ENCODE measurements at regions not wholly inside any gene's neighbourhood (a gene's known extent, or its start where the extent isn't known, plus 50 kb on each side); places are given as distances from the start of the nearest gene placed in this dataset.

DNA sequence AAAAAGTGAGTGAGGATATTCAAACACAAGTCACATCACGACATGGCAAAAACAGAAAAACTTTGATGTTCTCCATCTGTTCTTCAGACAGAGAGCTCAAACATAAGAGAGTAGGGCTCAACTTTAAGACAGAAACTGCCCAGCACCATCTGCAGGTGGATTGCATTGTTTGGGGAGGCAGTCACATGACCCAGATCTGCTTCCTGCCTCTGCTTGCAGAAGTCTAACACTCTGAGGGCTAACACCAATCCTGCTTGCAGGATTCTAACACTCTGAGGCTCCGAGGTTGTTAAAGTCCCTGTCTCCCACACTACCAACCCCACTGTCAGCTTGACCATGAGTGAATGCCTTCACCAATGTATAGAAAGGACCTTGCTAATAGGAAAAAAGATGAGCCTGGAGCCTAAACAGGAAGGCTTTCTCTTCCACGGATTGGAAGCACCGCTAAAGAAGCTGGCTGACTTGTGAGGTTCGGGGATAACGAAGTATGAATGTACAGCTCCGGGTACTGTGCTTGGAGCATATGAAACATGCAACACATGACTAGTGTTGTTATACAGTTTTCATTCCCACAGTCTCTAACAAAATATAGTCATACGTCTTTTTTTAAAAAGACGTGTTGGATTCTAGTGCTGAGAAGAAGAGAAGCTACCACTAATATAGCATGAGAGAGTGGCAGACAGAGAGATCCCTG, 176.6 kb upstream of the CREB1 start:
- no peak for TF ChIP-seq POLR2A (IDR thresholded peaks at IDR 0.05)
- TF ChIP-seq, protein P1, sequence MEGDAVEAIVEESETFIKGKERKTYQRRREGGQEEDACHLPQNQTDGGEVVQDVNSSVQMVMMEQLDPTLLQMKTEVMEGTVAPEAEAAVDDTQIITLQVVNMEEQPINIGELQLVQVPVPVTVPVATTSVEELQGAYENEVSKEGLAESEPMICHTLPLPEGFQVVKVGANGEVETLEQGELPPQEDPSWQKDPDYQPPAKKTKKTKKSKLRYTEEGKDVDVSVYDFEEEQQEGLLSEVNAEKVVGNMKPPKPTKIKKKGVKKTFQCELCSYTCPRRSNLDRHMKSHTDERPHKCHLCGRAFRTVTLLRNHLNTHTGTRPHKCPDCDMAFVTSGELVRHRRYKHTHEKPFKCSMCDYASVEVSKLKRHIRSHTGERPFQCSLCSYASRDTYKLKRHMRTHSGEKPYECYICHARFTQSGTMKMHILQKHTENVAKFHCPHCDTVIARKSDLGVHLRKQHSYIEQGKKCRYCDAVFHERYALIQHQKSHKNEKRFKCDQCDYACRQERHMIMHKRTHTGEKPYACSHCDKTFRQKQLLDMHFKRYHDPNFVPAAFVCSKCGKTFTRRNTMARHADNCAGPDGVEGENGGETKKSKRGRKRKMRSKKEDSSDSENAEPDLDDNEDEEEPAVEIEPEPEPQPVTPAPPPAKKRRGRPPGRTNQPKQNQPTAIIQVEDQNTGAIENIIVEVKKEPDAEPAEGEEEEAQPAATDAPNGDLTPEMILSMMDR (IDR thresholded peaks at IDR 0.05) = no peak
- no peak overlapping the region for H3K27ac ChIP-seq

DNA sequence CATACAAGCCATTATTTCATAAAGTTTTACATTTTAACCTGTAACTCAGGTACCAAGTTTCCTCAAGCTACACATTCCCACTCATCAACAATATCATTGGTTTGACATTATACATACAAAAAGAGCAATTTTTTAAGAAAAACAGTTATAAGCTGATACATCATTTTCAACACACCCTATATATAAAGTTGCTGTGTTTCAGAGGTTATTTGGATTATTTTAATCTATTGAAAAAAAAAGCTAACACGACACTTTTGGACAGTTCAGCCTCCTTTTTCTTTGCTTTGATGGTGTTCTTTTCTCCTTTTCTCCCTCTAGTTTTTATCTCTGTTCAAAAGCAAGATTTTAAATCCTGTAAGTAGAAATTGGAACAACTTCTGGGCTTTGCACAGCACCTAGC, 175.9 kb upstream of the CREB1 start:
- Histone ChIP-seq H3K36me3 (replicated peaks in 1 of 2) (no peaks in the 10 kb centered on the region), H3K4me1 (replicated peaks in 1 of 2) (no peaks in the 10 kb centered on the region), H3K27me3 (no peaks in the 10 kb centered on the region), H3K9me3 (replicated peaks in 1 of 3) (no peaks in the 10 kb centered on the region), H3K27ac (no peak overlapping the region), H3K4me3 (no peak overlapping the region)
- no peak for DNase-seq
- TF ChIP-seq, protein P1 (IDR thresholded peaks at IDR 0.05) = no peak
- no peak for TF ChIP-seq POLR2A (IDR thresholded peaks at IDR 0.05)
- intact Hi-C loops (cut with DNase I) = no loop called here
- WGBS, 4 donors = 85 to 93% (median 89%) methylated on average over 1 of the region's 1 CpG

More for the DNA sequence above, 176.6 kb upstream of the CREB1 start:
- intact Hi-C loops (cut with DNase I) = no loop called here
- DNase-seq = peak in 4 of 7 donors; percentile 13 to 29 (median 27)
- no peaks in the 10 kb centered on the region for H3K36me3 ChIP-seq (replicated peaks in 1 of 2)
- H3K9me3 ChIP-seq (replicated peaks in 1 of 3) = no peaks in the 10 kb centered on the region
- 83 to 88% (median 85%) methylated on average over 9 of the region's 9 CpGs for WGBS, 4 donors
- H3K4me3 ChIP-seq = no peak overlapping the region
- no peaks in the 10 kb centered on the region for H3K4me1 ChIP-seq (replicated peaks in 1 of 2)
- H3K27me3 ChIP-seq = no peaks in the 10 kb centered on the region

DNA sequence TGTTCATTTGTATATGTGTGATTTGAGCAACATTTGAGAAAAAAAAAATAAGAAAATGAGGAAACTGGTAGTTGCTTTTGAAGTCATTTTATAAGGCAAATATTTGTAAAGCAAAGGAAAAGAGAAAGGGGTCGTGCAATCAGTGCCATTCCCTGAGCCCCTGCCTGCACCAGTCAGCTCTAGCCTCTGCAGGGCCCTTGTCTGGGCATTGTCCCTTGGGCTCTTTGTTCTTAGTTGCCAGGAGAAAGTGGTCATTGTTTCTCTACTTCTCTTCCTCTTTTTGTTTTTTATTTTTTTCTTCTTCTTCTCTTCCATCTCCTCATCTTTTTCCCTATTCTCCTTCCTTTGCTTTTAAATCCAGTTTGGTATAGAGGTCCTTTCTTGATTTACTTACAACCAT, 175.3 kb upstream of the CREB1 start:
- H3K4me1 ChIP-seq (replicated peaks in 1 of 2) = no peaks in the 10 kb centered on the region
- no peaks in the 10 kb centered on the region for H3K9me3 ChIP-seq (replicated peaks in 1 of 3)
- TF ChIP-seq POLR2A (IDR thresholded peaks at IDR 0.05) = no peak
- TF ChIP-seq, protein P1 (IDR thresholded peaks at IDR 0.05) = no peak
- H3K4me3 ChIP-seq = no peak overlapping the region
- no peaks in the 10 kb centered on the region for H3K36me3 ChIP-seq (replicated peaks in 1 of 2)
- DNase-seq = no peak
- no peaks in the 10 kb centered on the region for H3K27me3 ChIP-seq
- WGBS, 4 donors = 78 to 94% (median 90%) methylated on average over 1 of the region's 1 CpG
- intact Hi-C loops (cut with DNase I) = no loop called here
- H3K27ac ChIP-seq = no peak overlapping the region

DNA sequence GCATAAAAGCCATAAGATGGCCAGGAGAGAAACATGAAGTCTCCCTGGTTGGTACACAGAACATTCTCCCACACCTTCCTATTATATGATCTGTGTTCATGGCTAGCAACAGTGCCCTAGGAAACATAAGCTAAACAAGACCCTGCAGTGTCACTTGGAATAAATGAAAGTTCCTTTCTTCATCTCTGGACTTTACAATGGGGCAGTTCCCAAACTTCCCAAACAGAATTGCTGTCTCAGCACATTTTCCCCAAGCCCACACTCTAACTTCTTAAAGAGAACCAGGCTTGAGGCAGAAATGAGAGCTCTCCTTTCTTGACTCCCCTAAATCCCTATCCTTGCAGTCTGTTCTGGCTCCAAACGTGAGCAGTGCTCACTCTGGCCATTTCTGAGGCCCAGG, 173.2 kb upstream of the CREB1 start:
- WGBS, 4 donors = 60 to 77% (median 73%) methylated on average over 1 of the region's 1 CpG
- intact Hi-C loops (cut with DNase I) = no loop called here
- no peaks in the 10 kb centered on the region for H3K4me1 ChIP-seq (replicated peaks in 1 of 2)

More for the DNA sequence above, 173.2 kb upstream of the CREB1 start:
- H3K27ac ChIP-seq = no peak overlapping the region
- no peaks in the 10 kb centered on the region for H3K9me3 ChIP-seq (replicated peaks in 1 of 3)
- TF ChIP-seq POLR2A (IDR thresholded peaks at IDR 0.05) = no peak
- TF ChIP-seq, protein P1 (IDR thresholded peaks at IDR 0.05) = no peak
- H3K36me3 ChIP-seq (replicated peaks in 1 of 2) = no peaks in the 10 kb centered on the region
- H3K27me3 ChIP-seq = no peaks in the 10 kb centered on the region
- DNase-seq = no peak
- no peak overlapping the region for H3K4me3 ChIP-seq

Measured in adrenal gland (tissue), 9 donors.